ENCODE measurements at regions not wholly inside any gene's neighbourhood (a gene's known extent, or its start where the extent isn't known, plus 50 kb on each side); places are given as distances from the start of the nearest gene placed in this dataset.

DNA sequence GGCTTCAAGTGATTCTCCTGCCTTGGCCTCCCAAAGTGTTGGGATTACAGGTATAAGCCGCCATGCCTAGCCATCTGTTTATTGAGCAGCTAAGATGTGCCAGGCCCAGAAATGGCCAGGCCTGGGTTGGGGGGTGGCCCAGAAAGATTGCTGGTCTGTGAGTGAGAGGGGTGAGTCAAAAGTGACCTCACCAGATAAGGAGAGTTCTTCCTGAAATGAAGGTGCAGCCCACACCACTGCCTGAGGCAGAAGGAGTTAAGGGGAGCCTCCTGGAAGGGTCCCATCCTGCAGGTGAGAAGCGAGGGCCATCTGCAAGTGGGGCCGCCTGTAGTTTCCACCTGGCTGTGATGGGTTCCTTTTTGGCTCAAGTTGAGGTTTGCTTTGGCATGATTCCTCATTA, 96.9 kb upstream of the KLF4 start:
- Histone ChIP-seq H3K36me3 (ENCODE audit: control insufficient read depth in 4 of 4, insufficient read depth in 3 of 4, low read depth in 1 of 4, low read length in 3 of 4) (no peaks in the 10 kb centered on the region), H3K27ac (ENCODE audit: low read depth in 1 of 2, low read length in 2 of 2) (peak overlapping the region in 1 of 2 donors; percentile 77), H3K4me1 (ENCODE audit: control insufficient read depth in 4 of 4, insufficient read depth in 4 of 4, low read length in 3 of 4) (peaks cover 3 to 14% (median 9%) of the 10 kb centered on the region in 4 donors), H3K9ac (ENCODE audit: low read depth in 1 of 2, low read length in 2 of 2) (no peak overlapping the region), H3K9me3 (ENCODE audit: control insufficient read depth in 4 of 4, low read length in 3 of 4) (no peaks in the 10 kb centered on the region), H3K27me3 (ENCODE audit: control insufficient read depth in 4 of 4, insufficient read depth in 4 of 4, low read length in 3 of 4) (no peaks in the 10 kb centered on the region), H3K4me3 (ENCODE audit: low read depth in 1 of 3, low read length in 3 of 3) (no peak overlapping the region)
- DNase-seq (ENCODE audit: low spot score), result no peak
- WGBS, result 93% methylated on average over 3 of the region's 3 CpGs
- TF ChIP-seq SP1 (IDR thresholded peaks at IDR 0.05), result no peak
- TF ChIP-seq, protein P1, sequence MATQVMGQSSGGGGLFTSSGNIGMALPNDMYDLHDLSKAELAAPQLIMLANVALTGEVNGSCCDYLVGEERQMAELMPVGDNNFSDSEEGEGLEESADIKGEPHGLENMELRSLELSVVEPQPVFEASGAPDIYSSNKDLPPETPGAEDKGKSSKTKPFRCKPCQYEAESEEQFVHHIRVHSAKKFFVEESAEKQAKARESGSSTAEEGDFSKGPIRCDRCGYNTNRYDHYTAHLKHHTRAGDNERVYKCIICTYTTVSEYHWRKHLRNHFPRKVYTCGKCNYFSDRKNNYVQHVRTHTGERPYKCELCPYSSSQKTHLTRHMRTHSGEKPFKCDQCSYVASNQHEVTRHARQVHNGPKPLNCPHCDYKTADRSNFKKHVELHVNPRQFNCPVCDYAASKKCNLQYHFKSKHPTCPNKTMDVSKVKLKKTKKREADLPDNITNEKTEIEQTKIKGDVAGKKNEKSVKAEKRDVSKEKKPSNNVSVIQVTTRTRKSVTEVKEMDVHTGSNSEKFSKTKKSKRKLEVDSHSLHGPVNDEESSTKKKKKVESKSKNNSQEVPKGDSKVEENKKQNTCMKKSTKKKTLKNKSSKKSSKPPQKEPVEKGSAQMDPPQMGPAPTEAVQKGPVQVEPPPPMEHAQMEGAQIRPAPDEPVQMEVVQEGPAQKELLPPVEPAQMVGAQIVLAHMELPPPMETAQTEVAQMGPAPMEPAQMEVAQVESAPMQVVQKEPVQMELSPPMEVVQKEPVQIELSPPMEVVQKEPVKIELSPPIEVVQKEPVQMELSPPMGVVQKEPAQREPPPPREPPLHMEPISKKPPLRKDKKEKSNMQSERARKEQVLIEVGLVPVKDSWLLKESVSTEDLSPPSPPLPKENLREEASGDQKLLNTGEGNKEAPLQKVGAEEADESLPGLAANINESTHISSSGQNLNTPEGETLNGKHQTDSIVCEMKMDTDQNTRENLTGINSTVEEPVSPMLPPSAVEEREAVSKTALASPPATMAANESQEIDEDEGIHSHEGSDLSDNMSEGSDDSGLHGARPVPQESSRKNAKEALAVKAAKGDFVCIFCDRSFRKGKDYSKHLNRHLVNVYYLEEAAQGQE (IDR thresholded peaks at IDR 0.05), result no peak
- TF ChIP-seq YY1 (IDR thresholded peaks at IDR 0.05), result no peak

GRCh38 chr9:107585465-107585864, 95.9 kb upstream of the KLF4 start:
- DNase-seq (ENCODE audit: low spot score), result no peak

GRCh38 chr9:107584944-107585343, 95.4 kb upstream of the KLF4 start:
- 87% methylated on average over 1 of the region's 1 CpG for WGBS
- no peaks in the 10 kb centered on the region for H3K9me3 ChIP-seq (ENCODE audit: control insufficient read depth in 4 of 4, low read length in 3 of 4)
- TF ChIP-seq HNF4G (IDR thresholded peaks at IDR 0.05), result no peak
- TF ChIP-seq FOXA1 (IDR thresholded peaks at IDR 0.05), result no peak
- no peak for TF ChIP-seq GABPA (IDR thresholded peaks at IDR 0.05 in 1 of 2, conservative IDR thresholded peaks at IDR 0.05 in 1 of 2)
- TF ChIP-seq FOXA2 (IDR thresholded peaks at IDR 0.05), result no peak
- TF ChIP-seq EGR1 (IDR thresholded peaks at IDR 0.05; ENCODE audit: low read depth in 2 of 2), result no peak
- no peak for TF ChIP-seq NR2F2 (IDR thresholded peaks at IDR 0.05)
- TF ChIP-seq SP1 (IDR thresholded peaks at IDR 0.05), result no peak
- TF ChIP-seq CTCF (IDR thresholded peaks at IDR 0.05; ENCODE audit: low read depth, low read length, missing input control), result no peak
- TF ChIP-seq YY1 (IDR thresholded peaks at IDR 0.05), result no peak
- TF ChIP-seq, protein P1 (IDR thresholded peaks at IDR 0.05), result no peak
- no peak for TF ChIP-seq TAF1 (conservative IDR thresholded peaks at IDR 0.05)
- TF ChIP-seq HNF4A (conservative IDR thresholded peaks at IDR 0.05), result no peak
- TF ChIP-seq JUND (IDR thresholded peaks at IDR 0.05), result no peak

More at GRCh38 chr9:107585465-107585864, 95.9 kb upstream of the KLF4 start:
- TF ChIP-seq, protein P1 (IDR thresholded peaks at IDR 0.05), result no peak
- no peak for TF ChIP-seq FOXA2 (IDR thresholded peaks at IDR 0.05)
- no peak overlapping the region for H3K27ac ChIP-seq (ENCODE audit: low read depth in 1 of 2, low read length in 2 of 2)
- H3K27me3 ChIP-seq (ENCODE audit: control insufficient read depth in 4 of 4, insufficient read depth in 4 of 4, low read length in 3 of 4), result no peaks in the 10 kb centered on the region
- H3K4me1 ChIP-seq (ENCODE audit: control insufficient read depth in 4 of 4, insufficient read depth in 4 of 4, low read length in 3 of 4), result peaks cover 3 to 14% (median 9%) of the 10 kb centered on the region in 4 donors
- H3K4me3 ChIP-seq (ENCODE audit: low read depth in 1 of 3, low read length in 3 of 3), result no peak overlapping the region
- no peak overlapping the region for H3K9ac ChIP-seq (ENCODE audit: low read depth in 1 of 2, low read length in 2 of 2)
- WGBS, result 72% methylated on average over 3 of the region's 3 CpGs
- H3K36me3 ChIP-seq (ENCODE audit: control insufficient read depth in 4 of 4, insufficient read depth in 3 of 4, low read depth in 1 of 4, low read length in 3 of 4), result no peaks in the 10 kb centered on the region
- H3K9me3 ChIP-seq (ENCODE audit: control insufficient read depth in 4 of 4, low read length in 3 of 4), result no peaks in the 10 kb centered on the region

More at GRCh38 chr9:107584944-107585343, 95.4 kb upstream of the KLF4 start:
- Histone ChIP-seq H3K4me3 (ENCODE audit: low read depth in 1 of 3, low read length in 3 of 3) (no peak overlapping the region), H3K27me3 (ENCODE audit: control insufficient read depth in 4 of 4, insufficient read depth in 4 of 4, low read length in 3 of 4) (no peaks in the 10 kb centered on the region), H3K9ac (ENCODE audit: low read depth in 1 of 2, low read length in 2 of 2) (no peak overlapping the region), H3K27ac (ENCODE audit: low read depth in 1 of 2, low read length in 2 of 2) (no peak overlapping the region), H3K4me1 (ENCODE audit: control insufficient read depth in 4 of 4, insufficient read depth in 4 of 4, low read length in 3 of 4) (peaks cover 3 to 14% (median 9%) of the 10 kb centered on the region in 4 donors), H3K36me3 (ENCODE audit: control insufficient read depth in 4 of 4, insufficient read depth in 3 of 4, low read depth in 1 of 4, low read length in 3 of 4) (no peaks in the 10 kb centered on the region)
- no peak for DNase-seq (ENCODE audit: low spot score)
